HEK293 (cell line): ENCODE measurements at regions not wholly inside any gene's neighbourhood (a gene's known extent, or its start where the extent isn't known, plus 50 kb on each side); places are given as distances from the start of the nearest gene placed in this dataset.

Experiments used
- CTCF ChIA-PET: fragments of 350-600 bp; formaldehyde crosslinking; extraction: SDS; loops from one replicate; lab custom pipeline; 2021; ENCODE audit warnings: antibody characterized with exemption; lab: Yijun Ruan, JAX
- POLR2A ChIA-PET: fragments of 300-600 bp; formaldehyde crosslinking; extraction: SDS; loops from one replicate; lab custom pipeline; 2020; ENCODE audit warnings: antibody characterized with exemption, inconsistent platforms; lab: Yijun Ruan, JAX
- H3K27ac ChIP-seq: fragments of 200-500 bp; sonication (Bioruptor generic); 2 replicates; pipeline ENCODE4 v1.5.1; 2014; ENCODE audit warnings: low read depth, low read length, control low read depth, inconsistent platforms; ENCODE audit errors: extremely low read depth
- H3K36me3 ChIP-seq, 2 experiments: fragments of 200-500 bp in 1 of 2; sonication (Bioruptor generic) in 1 of 2; 1 replicate in 1 of 2; 2 replicates in 1 of 2; pipeline ENCODE4 v1.5.1; 2014 to 2017; ENCODE audit warnings: inconsistent platforms in 2 of 2, low read length in 2 of 2; ENCODE audit not compliant: control insufficient read depth in 2 of 2, insufficient read depth in 1 of 2
- H3K4me1 ChIP-seq: fragments of 200-500 bp; sonication (Bioruptor generic); 2 replicates; pipeline ENCODE4 v1.5.1; 2014; ENCODE audit warnings: mild to moderate bottlenecking, low read length, inconsistent platforms; ENCODE audit not compliant: control insufficient read depth, insufficient read depth
- H3K4me3 ChIP-seq: 2 replicates; pipeline ENCODE4 v1.5.1; 2011; ENCODE audit warnings: low read depth, mild to moderate bottlenecking, control low read depth, low read length, moderate library complexity
- H3K9me3 ChIP-seq: fragments of 200-500 bp; sonication (Bioruptor generic); 2 replicates; pipeline ENCODE4 v1.5.1; 2014; ENCODE audit warnings: low read depth, low read length, inconsistent platforms; ENCODE audit not compliant: control insufficient read depth, insufficient read depth
- ELK4 ChIP-seq: IDR thresholded peaks from 2 replicates; pipeline ENCODE4 v1.6.1; 2011; ENCODE audit warnings: mild to moderate bottlenecking, low read depth, low read length, borderline replicate concordance
- GLI4 ChIP-seq: fragments of 450-650 bp; formaldehyde crosslinking; IDR thresholded peaks from 2 replicates; pipeline ENCODE4 v1.5.1; 2016; ENCODE audit warnings: missing biosample characterization, missing genetic modification characterization
- SALL2 ChIP-seq: fragments of 450-650 bp; formaldehyde crosslinking; IDR thresholded peaks from 2 replicates; pipeline ENCODE4 v1.5.0; 2017; ENCODE audit warnings: missing biosample characterization, mild to moderate bottlenecking, missing genetic modification characterization, borderline replicate concordance
- TCF7L2 ChIP-seq: IDR thresholded peaks from 2 replicates; pipeline ENCODE4 v1.6.1; 2011; ENCODE audit warnings: low read depth, mild to moderate bottlenecking, inconsistent platforms, low read length, moderate library complexity, borderline replicate concordance
- TRIM28 ChIP-seq: IDR thresholded peaks from 2 replicates; pipeline ENCODE4 v1.6.1; 2011; ENCODE audit warnings: low read length, control low read depth, borderline replicate concordance
- WT1 ChIP-seq: fragments of 450-650 bp; formaldehyde crosslinking; IDR thresholded peaks from 2 replicates; pipeline ENCODE4 v1.5.1; 2016; ENCODE audit warnings: missing biosample characterization, missing genetic modification characterization
- ZBTB10 ChIP-seq: fragments of 450-650 bp; formaldehyde crosslinking; IDR thresholded peaks from 2 replicates; pipeline ENCODE4 v1.5.1; 2016; ENCODE audit warnings: missing biosample characterization, missing genetic modification characterization
- ZNF138 ChIP-seq: fragments of 450-650 bp; formaldehyde crosslinking; IDR thresholded peaks from 2 replicates; pipeline ENCODE4 v1.5.1; 2016; ENCODE audit warnings: missing biosample characterization, missing genetic modification characterization, borderline replicate concordance
- ZNF140 ChIP-seq: fragments of 450-650 bp; formaldehyde crosslinking; IDR thresholded peaks from 2 replicates; pipeline ENCODE4 v1.5.1; 2016; ENCODE audit warnings: missing biosample characterization, missing genetic modification characterization
- ZNF202 ChIP-seq: fragments of 450-650 bp; formaldehyde crosslinking; IDR thresholded peaks from 2 replicates; pipeline ENCODE4 v1.5.1; 2016; ENCODE audit warnings: missing biosample characterization, missing genetic modification characterization, borderline replicate concordance
- ZNF266 ChIP-seq: fragments of 450-650 bp; formaldehyde crosslinking; IDR thresholded peaks from 2 replicates; pipeline ENCODE4 v1.5.1; 2016; ENCODE audit warnings: missing biosample characterization, missing genetic modification characterization, low read depth
- ZNF335 ChIP-seq: fragments of 450-650 bp; formaldehyde crosslinking; conservative IDR thresholded peaks from 2 replicates; pipeline ENCODE4 v1.5.1; 2016; ENCODE audit warnings: missing biosample characterization, missing genetic modification characterization
- ZNF514 ChIP-seq: fragments of 450-650 bp; formaldehyde crosslinking; IDR thresholded peaks from 2 replicates; pipeline ENCODE4 v1.5.1; 2016; ENCODE audit warnings: missing biosample characterization, missing genetic modification characterization
- ZNF560 ChIP-seq: fragments of 450-650 bp; formaldehyde crosslinking; IDR thresholded peaks from 2 replicates; pipeline ENCODE4 v1.5.1; 2017; ENCODE audit warnings: missing biosample characterization, missing genetic modification characterization, borderline replicate concordance
- ZNF585B ChIP-seq: fragments of 450-650 bp; formaldehyde crosslinking; IDR thresholded peaks from 2 replicates; pipeline ENCODE4 v1.5.1; 2016; ENCODE audit warnings: missing biosample characterization, missing genetic modification characterization
- ZNF701 ChIP-seq: fragments of 450-650 bp; formaldehyde crosslinking; IDR thresholded peaks from 2 replicates; pipeline ENCODE4 v1.5.1; 2016; ENCODE audit warnings: missing biosample characterization, missing genetic modification characterization
- ZNF707 ChIP-seq: fragments of 450-650 bp; formaldehyde crosslinking; IDR thresholded peaks from 2 replicates; pipeline ENCODE4 v1.5.1; 2016; ENCODE audit warnings: missing biosample characterization, missing genetic modification characterization
- ZSCAN18 ChIP-seq: fragments of 450-650 bp; formaldehyde crosslinking; IDR thresholded peaks from 2 replicates; pipeline ENCODE4 v1.5.1; 2016; ENCODE audit warnings: missing biosample characterization, missing genetic modification characterization
- TF ChIP-seq, protein P1 (sequence below): fragments of 450-650 bp; formaldehyde crosslinking; IDR thresholded peaks from 2 replicates; pipeline ENCODE4 v1.5.1; 2016; ENCODE audit warnings: missing biosample characterization, missing genetic modification characterization, borderline replicate concordance
- TF ChIP-seq, protein P2 (sequence below): fragments of 450-650 bp; formaldehyde crosslinking; IDR thresholded peaks from 2 replicates; pipeline ENCODE4 v1.5.1; 2016; ENCODE audit warnings: missing biosample characterization, missing genetic modification characterization
- TF ChIP-seq, protein P3 (sequence below): fragments of 450-650 bp; formaldehyde crosslinking; IDR thresholded peaks from 2 replicates; pipeline ENCODE4 v1.5.1; 2016; ENCODE audit warnings: missing biosample characterization, missing genetic modification characterization

GRCh38 chr1:58152697-58153096, 393.8 kb downstream of the OMA1 start (continued):
- TF ChIP-seq ZNF138 (tag by site-specific recombination), result no peak
- TF ChIP-seq SALL2, result no peak
- no peak for TF ChIP-seq GLI4 (tag by site-specific recombination)
- TF ChIP-seq WT1 (tag by site-specific recombination), result no peak
- no peak for TF ChIP-seq ZBTB10
- TF ChIP-seq ZNF140 (tag by site-specific recombination), result no peak
- no peak for TF ChIP-seq ZNF514 (tag by site-specific recombination)

GRCh38 chr1:58149271-58149812, 397.2 kb downstream of the OMA1 start:
- POLR2A ChIA-PET, result no interaction called here
- no peak overlapping the region for H3K4me3 ChIP-seq
- no peak overlapping the region for H3K27ac ChIP-seq
- H3K9me3 ChIP-seq, result no peaks in the 10 kb centered on the region
- no peaks in the 10 kb centered on the region for H3K36me3 ChIP-seq
- CTCF ChIA-PET, result interaction anchor here (0.6 to 1.5 kb wide), 3 partner anchors 14 to 132 kb away, joined by 3 to 6 read pairs (median 3); no protein-coding TSS in a partner anchor
- no peaks in the 10 kb centered on the region for H3K4me1 ChIP-seq
- TF ChIP-seq, protein P1, sequence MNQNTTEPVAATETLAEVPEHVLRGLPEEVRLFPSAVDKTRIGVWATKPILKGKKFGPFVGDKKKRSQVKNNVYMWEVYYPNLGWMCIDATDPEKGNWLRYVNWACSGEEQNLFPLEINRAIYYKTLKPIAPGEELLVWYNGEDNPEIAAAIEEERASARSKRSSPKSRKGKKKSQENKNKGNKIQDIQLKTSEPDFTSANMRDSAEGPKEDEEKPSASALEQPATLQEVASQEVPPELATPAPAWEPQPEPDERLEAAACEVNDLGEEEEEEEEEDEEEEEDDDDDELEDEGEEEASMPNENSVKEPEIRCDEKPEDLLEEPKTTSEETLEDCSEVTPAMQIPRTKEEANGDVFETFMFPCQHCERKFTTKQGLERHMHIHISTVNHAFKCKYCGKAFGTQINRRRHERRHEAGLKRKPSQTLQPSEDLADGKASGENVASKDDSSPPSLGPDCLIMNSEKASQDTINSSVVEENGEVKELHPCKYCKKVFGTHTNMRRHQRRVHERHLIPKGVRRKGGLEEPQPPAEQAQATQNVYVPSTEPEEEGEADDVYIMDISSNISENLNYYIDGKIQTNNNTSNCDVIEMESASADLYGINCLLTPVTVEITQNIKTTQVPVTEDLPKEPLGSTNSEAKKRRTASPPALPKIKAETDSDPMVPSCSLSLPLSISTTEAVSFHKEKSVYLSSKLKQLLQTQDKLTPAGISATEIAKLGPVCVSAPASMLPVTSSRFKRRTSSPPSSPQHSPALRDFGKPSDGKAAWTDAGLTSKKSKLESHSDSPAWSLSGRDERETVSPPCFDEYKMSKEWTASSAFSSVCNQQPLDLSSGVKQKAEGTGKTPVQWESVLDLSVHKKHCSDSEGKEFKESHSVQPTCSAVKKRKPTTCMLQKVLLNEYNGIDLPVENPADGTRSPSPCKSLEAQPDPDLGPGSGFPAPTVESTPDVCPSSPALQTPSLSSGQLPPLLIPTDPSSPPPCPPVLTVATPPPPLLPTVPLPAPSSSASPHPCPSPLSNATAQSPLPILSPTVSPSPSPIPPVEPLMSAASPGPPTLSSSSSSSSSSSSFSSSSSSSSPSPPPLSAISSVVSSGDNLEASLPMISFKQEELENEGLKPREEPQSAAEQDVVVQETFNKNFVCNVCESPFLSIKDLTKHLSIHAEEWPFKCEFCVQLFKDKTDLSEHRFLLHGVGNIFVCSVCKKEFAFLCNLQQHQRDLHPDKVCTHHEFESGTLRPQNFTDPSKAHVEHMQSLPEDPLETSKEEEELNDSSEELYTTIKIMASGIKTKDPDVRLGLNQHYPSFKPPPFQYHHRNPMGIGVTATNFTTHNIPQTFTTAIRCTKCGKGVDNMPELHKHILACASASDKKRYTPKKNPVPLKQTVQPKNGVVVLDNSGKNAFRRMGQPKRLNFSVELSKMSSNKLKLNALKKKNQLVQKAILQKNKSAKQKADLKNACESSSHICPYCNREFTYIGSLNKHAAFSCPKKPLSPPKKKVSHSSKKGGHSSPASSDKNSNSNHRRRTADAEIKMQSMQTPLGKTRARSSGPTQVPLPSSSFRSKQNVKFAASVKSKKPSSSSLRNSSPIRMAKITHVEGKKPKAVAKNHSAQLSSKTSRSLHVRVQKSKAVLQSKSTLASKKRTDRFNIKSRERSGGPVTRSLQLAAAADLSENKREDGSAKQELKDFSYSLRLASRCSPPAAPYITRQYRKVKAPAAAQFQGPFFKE (tag by site-specific recombination), result no peak
- no peak for TF ChIP-seq ZNF701 (tag by site-specific recombination)
- TF ChIP-seq TRIM28, result no peak
- no peak for TF ChIP-seq ZNF560 (tag by site-specific recombination)
- TF ChIP-seq ZSCAN18 (tag by site-specific recombination), result no peak
- no peak for TF ChIP-seq ELK4
- TF ChIP-seq ZNF707 (tag by site-specific recombination), result no peak
- no peak for TF ChIP-seq ZNF202
- no peak for TF ChIP-seq ZNF585B (tag by site-specific recombination)
- no peak for TF ChIP-seq ZNF266 (tag by site-specific recombination)
- no peak for TF ChIP-seq TCF7L2
- TF ChIP-seq, protein P2, sequence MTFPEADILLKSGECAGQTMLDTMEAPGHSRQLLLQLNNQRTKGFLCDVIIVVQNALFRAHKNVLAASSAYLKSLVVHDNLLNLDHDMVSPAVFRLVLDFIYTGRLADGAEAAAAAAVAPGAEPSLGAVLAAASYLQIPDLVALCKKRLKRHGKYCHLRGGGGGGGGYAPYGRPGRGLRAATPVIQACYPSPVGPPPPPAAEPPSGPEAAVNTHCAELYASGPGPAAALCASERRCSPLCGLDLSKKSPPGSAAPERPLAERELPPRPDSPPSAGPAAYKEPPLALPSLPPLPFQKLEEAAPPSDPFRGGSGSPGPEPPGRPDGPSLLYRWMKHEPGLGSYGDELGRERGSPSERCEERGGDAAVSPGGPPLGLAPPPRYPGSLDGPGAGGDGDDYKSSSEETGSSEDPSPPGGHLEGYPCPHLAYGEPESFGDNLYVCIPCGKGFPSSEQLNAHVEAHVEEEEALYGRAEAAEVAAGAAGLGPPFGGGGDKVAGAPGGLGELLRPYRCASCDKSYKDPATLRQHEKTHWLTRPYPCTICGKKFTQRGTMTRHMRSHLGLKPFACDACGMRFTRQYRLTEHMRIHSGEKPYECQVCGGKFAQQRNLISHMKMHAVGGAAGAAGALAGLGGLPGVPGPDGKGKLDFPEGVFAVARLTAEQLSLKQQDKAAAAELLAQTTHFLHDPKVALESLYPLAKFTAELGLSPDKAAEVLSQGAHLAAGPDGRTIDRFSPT (tag by site-specific recombination), result no peak
- TF ChIP-seq, protein P3, sequence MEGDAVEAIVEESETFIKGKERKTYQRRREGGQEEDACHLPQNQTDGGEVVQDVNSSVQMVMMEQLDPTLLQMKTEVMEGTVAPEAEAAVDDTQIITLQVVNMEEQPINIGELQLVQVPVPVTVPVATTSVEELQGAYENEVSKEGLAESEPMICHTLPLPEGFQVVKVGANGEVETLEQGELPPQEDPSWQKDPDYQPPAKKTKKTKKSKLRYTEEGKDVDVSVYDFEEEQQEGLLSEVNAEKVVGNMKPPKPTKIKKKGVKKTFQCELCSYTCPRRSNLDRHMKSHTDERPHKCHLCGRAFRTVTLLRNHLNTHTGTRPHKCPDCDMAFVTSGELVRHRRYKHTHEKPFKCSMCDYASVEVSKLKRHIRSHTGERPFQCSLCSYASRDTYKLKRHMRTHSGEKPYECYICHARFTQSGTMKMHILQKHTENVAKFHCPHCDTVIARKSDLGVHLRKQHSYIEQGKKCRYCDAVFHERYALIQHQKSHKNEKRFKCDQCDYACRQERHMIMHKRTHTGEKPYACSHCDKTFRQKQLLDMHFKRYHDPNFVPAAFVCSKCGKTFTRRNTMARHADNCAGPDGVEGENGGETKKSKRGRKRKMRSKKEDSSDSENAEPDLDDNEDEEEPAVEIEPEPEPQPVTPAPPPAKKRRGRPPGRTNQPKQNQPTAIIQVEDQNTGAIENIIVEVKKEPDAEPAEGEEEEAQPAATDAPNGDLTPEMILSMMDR (tag by site-specific recombination), result no peak
- TF ChIP-seq ZNF335, result no peak
